ENCODE measurements at regions not wholly inside any gene's neighbourhood (a gene's known extent, or its start where the extent isn't known, plus 50 kb on each side); places are given as distances from the start of the nearest gene placed in this dataset.

DNA sequence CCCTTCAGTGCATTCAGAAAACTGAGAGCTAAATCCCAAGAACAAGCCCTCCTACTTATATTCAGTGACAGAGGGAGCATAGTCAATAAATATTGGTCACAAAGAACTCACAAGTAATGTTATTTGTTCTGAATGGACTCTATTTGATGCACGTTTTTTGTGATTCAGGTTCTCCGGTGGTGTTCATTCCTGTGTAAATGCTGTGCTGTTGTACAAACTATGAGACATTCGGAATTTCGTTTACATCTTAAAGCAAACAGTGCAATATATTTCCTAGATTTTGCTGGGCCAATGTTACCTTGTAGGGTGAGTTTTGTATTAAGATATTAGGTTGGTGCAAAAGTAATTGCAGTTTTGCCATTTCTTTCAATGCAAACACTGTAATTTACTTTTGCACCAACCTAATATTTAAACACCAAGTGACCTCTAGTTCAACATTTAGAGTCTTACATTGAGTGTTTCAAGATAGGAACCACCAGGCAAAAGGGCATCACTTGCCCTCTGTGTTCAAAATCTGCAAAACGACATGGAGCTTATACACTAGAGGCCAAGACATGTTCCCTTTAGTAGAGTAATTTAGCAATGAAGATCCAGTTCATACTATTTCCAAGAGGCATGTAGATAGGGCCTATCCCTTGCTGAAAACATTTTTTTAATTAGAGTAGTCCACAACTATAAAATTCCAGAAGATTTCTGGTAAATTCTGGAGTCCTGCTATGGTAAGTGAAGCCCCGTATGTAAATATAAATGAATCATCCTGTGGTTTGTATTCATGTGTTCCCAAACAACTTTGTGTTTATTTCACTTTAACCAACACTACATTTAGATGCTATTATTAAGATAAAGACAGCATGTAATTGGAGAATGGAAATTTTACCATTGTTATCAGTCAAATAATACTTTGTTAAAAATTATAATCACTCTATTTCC is 444.0 kb upstream of the PTGER4 start:
- TF ChIP-seq, protein P1, sequence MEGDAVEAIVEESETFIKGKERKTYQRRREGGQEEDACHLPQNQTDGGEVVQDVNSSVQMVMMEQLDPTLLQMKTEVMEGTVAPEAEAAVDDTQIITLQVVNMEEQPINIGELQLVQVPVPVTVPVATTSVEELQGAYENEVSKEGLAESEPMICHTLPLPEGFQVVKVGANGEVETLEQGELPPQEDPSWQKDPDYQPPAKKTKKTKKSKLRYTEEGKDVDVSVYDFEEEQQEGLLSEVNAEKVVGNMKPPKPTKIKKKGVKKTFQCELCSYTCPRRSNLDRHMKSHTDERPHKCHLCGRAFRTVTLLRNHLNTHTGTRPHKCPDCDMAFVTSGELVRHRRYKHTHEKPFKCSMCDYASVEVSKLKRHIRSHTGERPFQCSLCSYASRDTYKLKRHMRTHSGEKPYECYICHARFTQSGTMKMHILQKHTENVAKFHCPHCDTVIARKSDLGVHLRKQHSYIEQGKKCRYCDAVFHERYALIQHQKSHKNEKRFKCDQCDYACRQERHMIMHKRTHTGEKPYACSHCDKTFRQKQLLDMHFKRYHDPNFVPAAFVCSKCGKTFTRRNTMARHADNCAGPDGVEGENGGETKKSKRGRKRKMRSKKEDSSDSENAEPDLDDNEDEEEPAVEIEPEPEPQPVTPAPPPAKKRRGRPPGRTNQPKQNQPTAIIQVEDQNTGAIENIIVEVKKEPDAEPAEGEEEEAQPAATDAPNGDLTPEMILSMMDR (IDR thresholded peaks at IDR 0.05; ENCODE audit: low read length): no peak
- no peak for TF ChIP-seq EZH2 (IDR thresholded peaks at IDR 0.05; ENCODE audit: borderline replicate concordance, low read length)
- no peak overlapping the region for H2AFZ ChIP-seq (ENCODE audit: low read length)
- no peak overlapping the region for H3K27ac ChIP-seq (ENCODE audit: low read depth, low read length, poor library complexity, severe bottlenecking)

DNA sequence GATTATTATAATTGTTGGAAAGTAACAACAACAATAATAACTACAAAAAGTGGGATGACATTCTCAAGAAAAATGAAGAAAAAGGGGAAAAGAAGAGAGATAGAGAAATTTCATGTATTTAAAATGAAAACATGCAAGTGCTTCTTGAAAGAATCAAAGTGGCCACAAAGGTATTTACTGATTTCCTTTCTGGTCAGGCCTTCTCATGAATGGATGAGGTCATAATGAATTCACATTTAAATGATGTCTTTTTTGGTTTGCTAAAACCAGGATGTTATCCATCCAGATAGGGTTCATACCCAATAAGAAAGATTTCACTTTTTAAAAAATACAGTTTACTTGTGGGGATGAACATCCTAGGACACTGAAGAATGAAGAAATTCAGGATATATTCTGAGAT is 446.4 kb upstream of the PTGER4 start:
- no peak overlapping the region for H3K27ac ChIP-seq (ENCODE audit: low read depth, low read length, poor library complexity, severe bottlenecking)
- no peaks in the 10 kb centered on the region for H3K36me3 ChIP-seq (ENCODE audit: insufficient read depth, low read length)

More for the DNA sequence above, 444.0 kb upstream of the PTGER4 start:
- Histone ChIP-seq H3F3A (ENCODE audit: insufficient read depth, low read length) (no peaks in the 10 kb centered on the region), H3K36me3 (ENCODE audit: insufficient read depth, low read length) (no peaks in the 10 kb centered on the region), H3K9ac (ENCODE audit: low read length) (no peak overlapping the region), H3K79me2 (ENCODE audit: insufficient read depth, low read length) (no peaks in the 10 kb centered on the region), H4K20me1 (ENCODE audit: insufficient read depth, low read length) (no peaks in the 10 kb centered on the region), H3K4me3 (ENCODE audit: low read depth, low read length, poor library complexity, severe bottlenecking) (no peak overlapping the region), H3K27me3 (ENCODE audit: insufficient read depth, low read length) (no peaks in the 10 kb centered on the region), H3K9me2 (ENCODE audit: low read depth, low read length) (no peaks in the 10 kb centered on the region), H3K4me2 (ENCODE audit: low read length) (no peak overlapping the region), H3K9me3 (ENCODE audit: low read length) (no peaks in the 10 kb centered on the region), H3K4me1 (ENCODE audit: insufficient read depth, low read length, severe bottlenecking) (peaks cover 4% of the 10 kb centered on the region)

DNA sequence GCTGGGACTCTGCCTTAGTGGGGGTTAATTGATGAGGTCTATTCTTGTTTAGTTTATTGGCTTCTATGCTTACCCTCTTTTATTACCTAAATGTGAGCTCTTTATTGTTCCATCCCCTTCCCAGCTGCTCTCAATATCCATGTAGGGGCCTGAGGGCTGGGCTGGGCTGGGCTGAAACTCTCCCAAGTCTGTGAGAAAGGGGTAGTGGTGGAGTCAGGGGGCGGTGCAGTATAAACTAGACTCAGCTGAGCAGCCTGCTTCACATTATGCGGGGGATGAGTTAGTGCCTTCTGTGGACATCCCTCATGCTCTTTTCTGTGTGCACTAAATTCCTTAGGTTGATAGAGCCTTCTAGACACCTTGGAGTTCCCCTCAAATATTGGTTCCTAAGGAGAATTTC is 451.8 kb upstream of the PTGER4 start:
- Histone ChIP-seq H3K4me2 (ENCODE audit: low read length) (no peak overlapping the region), H3K4me3 (ENCODE audit: low read depth, low read length, poor library complexity, severe bottlenecking) (no peak overlapping the region), H3F3A (ENCODE audit: insufficient read depth, low read length) (no peaks in the 10 kb centered on the region), H3K9me2 (ENCODE audit: low read depth, low read length) (no peaks in the 10 kb centered on the region), H3K9me3 (ENCODE audit: low read length) (no peaks in the 10 kb centered on the region), H2AFZ (ENCODE audit: low read length) (no peak overlapping the region), H3K27ac (ENCODE audit: low read depth, low read length, poor library complexity, severe bottlenecking) (peak overlapping the region; percentile 71), H3K4me1 (ENCODE audit: insufficient read depth, low read length, severe bottlenecking) (peaks cover 68% of the 10 kb centered on the region), H3K36me3 (ENCODE audit: insufficient read depth, low read length) (no peaks in the 10 kb centered on the region), H3K9ac (ENCODE audit: low read length) (no peak overlapping the region), H4K20me1 (ENCODE audit: insufficient read depth, low read length) (no peaks in the 10 kb centered on the region), H3K27me3 (ENCODE audit: insufficient read depth, low read length) (no peaks in the 10 kb centered on the region), H3K79me2 (ENCODE audit: insufficient read depth, low read length) (no peaks in the 10 kb centered on the region)
- TF ChIP-seq, protein P1 (IDR thresholded peaks at IDR 0.05; ENCODE audit: low read length): no peak
- TF ChIP-seq EZH2 (IDR thresholded peaks at IDR 0.05; ENCODE audit: borderline replicate concordance, low read length): no peak

More for the DNA sequence above, 446.4 kb upstream of the PTGER4 start:
- Histone ChIP-seq H3K4me2 (ENCODE audit: low read length) (no peak overlapping the region), H3K9me3 (ENCODE audit: low read length) (no peaks in the 10 kb centered on the region), H3K79me2 (ENCODE audit: insufficient read depth, low read length) (no peaks in the 10 kb centered on the region), H3F3A (ENCODE audit: insufficient read depth, low read length) (no peaks in the 10 kb centered on the region), H3K4me1 (ENCODE audit: insufficient read depth, low read length, severe bottlenecking) (peaks cover 19% of the 10 kb centered on the region), H3K27me3 (ENCODE audit: insufficient read depth, low read length) (no peaks in the 10 kb centered on the region), H3K9me2 (ENCODE audit: low read depth, low read length) (no peaks in the 10 kb centered on the region), H4K20me1 (ENCODE audit: insufficient read depth, low read length) (no peaks in the 10 kb centered on the region), H2AFZ (ENCODE audit: low read length) (no peak overlapping the region), H3K4me3 (ENCODE audit: low read depth, low read length, poor library complexity, severe bottlenecking) (no peak overlapping the region), H3K9ac (ENCODE audit: low read length) (no peak overlapping the region)
- TF ChIP-seq, protein P1 (IDR thresholded peaks at IDR 0.05; ENCODE audit: low read length): no peak
- no peak for TF ChIP-seq EZH2 (IDR thresholded peaks at IDR 0.05; ENCODE audit: borderline replicate concordance, low read length)
